ENCODE measurements at regions not wholly inside any gene's neighbourhood (a gene's known extent, or its start where the extent isn't known, plus 50 kb on each side); places are given as distances from the start of the nearest gene placed in this dataset.

DNA sequence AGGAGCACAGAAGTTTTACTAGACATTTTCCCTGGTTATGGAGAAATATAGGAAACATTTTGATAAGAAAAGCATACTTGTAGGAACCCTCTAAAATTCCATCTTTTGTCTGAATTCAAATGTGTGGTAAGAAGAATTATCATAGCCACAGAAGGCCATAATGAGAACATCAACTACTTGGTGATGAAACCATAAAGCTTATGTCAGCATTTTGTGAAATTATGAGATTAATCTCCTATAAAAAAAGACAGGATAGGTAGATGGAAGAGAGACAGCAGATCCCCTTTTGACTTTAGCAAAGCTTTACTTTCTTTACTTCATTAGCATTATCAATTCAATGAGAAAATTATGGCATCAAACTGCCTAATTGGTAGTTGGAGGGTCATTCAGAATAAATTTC, 697.0 kb downstream of the IGSF11 start:
- Histone ChIP-seq H3K27ac (ENCODE audit: low read depth in 2 of 2, low read length in 2 of 2) (no peak overlapping the region), H3K9me3 (ENCODE audit: control insufficient read depth in 2 of 3, insufficient read depth in 1 of 3, low read length in 3 of 3) (no peaks in the 10 kb centered on the region), H3K4me3 (ENCODE audit: low read length in 3 of 3) (no peak overlapping the region), H3K36me3 (ENCODE audit: control insufficient read depth in 2 of 3, insufficient read depth in 3 of 3, low read length in 3 of 3) (no peaks in the 10 kb centered on the region), H3K4me1 (ENCODE audit: control insufficient read depth in 2 of 3, insufficient read depth in 2 of 3, low read depth in 1 of 3, low read length in 3 of 3) (no peaks in the 10 kb centered on the region), H3K27me3 (ENCODE audit: control insufficient read depth, insufficient read depth, low read length) (no peaks in the 10 kb centered on the region), H3K9ac (ENCODE audit: low read length in 3 of 3) (no peak overlapping the region)
- TF ChIP-seq CTCF (IDR thresholded peaks at IDR 0.05; ENCODE audit: borderline replicate concordance, extremely low read depth, insufficient read depth) = no peak
- FAIRE-seq = no peak
- DNase-seq = no peak
- intact Hi-C loops (cut with DNase I) = no loop called here

DNA sequence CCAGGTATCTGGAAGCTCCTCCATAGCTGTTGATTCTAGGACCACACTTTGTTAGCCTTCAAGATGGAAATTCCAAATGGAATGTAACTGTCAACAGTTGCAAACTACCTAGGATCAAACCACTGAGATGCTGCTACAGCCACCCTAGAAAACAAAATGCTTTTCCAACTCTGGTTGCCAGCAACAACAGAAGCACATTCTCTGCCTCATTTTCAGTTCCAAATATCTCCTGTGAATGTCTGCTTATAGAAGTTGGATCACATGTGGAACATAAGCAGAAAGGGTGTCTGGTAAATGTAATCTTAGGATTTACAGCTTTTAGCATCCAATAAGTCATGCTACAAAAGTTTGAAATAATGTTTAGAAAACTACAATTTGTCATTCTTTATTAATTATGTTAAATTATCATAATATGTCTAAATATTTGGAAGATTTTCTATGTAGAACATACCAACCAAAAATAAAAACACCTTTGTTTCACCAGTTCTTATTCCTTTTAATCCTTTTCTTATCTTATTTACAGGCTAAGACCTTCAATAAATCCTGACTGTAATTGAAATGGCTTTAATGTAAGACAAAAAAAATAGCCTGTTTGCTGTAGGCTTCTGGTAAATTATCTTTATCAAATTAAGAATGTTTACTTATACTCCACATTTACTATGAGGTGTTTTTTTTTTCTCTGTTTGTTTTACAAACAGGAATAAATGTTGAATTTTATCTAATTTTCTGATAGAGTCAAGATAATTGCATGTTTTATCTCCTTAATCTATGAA, 687.1 kb downstream of the IGSF11 start:
- H3K27me3 ChIP-seq (ENCODE audit: control insufficient read depth, insufficient read depth, low read length) = no peaks in the 10 kb centered on the region
- H3K4me1 ChIP-seq (ENCODE audit: control insufficient read depth in 2 of 3, insufficient read depth in 2 of 3, low read depth in 1 of 3, low read length in 3 of 3) = no peaks in the 10 kb centered on the region
- H3K9me3 ChIP-seq (ENCODE audit: control insufficient read depth in 2 of 3, insufficient read depth in 1 of 3, low read length in 3 of 3) = no peaks in the 10 kb centered on the region
- FAIRE-seq (no peak), DNase-seq (no peak)
- no peak overlapping the region for H3K4me3 ChIP-seq (ENCODE audit: low read length in 3 of 3)
- no peak overlapping the region for H3K9ac ChIP-seq (ENCODE audit: low read length in 3 of 3)
- H3K27ac ChIP-seq (ENCODE audit: low read depth in 2 of 2, low read length in 2 of 2) = no peak overlapping the region
- no peak for TF ChIP-seq CTCF (IDR thresholded peaks at IDR 0.05; ENCODE audit: borderline replicate concordance, extremely low read depth, insufficient read depth)
- H3K36me3 ChIP-seq (ENCODE audit: control insufficient read depth in 2 of 3, insufficient read depth in 3 of 3, low read length in 3 of 3) = no peaks in the 10 kb centered on the region
- intact Hi-C loops (cut with DNase I) = no loop called here

DNA sequence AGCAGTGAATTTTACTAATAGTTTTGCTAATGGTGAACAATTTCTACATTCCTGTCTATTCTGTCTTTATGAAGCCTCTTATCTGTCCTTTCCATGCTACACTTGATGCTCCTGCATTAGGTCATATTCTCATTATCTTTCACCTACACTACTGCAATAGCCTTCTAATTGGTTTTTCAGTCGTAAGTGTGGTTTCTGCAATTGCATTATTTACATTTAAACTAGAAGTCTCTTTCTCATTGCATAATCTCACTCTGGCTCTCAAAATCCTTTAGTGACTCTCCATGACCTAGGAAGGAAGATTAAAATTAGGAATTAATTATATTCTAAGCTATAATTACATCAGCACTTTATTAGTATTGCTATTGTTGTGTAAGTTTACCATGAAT, 686.5 kb downstream of the IGSF11 start:
- FAIRE-seq (no peak), DNase-seq (no peak)
- H3K36me3 ChIP-seq (ENCODE audit: control insufficient read depth in 2 of 3, insufficient read depth in 3 of 3, low read length in 3 of 3) = no peaks in the 10 kb centered on the region
- intact Hi-C loops (cut with DNase I) = no loop called here
- no peak for TF ChIP-seq CTCF (IDR thresholded peaks at IDR 0.05; ENCODE audit: borderline replicate concordance, extremely low read depth, insufficient read depth)
- no peak overlapping the region for H3K27ac ChIP-seq (ENCODE audit: low read depth in 2 of 2, low read length in 2 of 2)
- no peaks in the 10 kb centered on the region for H3K4me1 ChIP-seq (ENCODE audit: control insufficient read depth in 2 of 3, insufficient read depth in 2 of 3, low read depth in 1 of 3, low read length in 3 of 3)
- no peaks in the 10 kb centered on the region for H3K27me3 ChIP-seq (ENCODE audit: control insufficient read depth, insufficient read depth, low read length)
- no peak overlapping the region for H3K4me3 ChIP-seq (ENCODE audit: low read length in 3 of 3)
- no peak overlapping the region for H3K9ac ChIP-seq (ENCODE audit: low read length in 3 of 3)
- H3K9me3 ChIP-seq (ENCODE audit: control insufficient read depth in 2 of 3, insufficient read depth in 1 of 3, low read length in 3 of 3) = no peaks in the 10 kb centered on the region

- DNase-seq = no peak
- TF ChIP-seq CTCF (IDR thresholded peaks at IDR 0.05; ENCODE audit: borderline replicate concordance, extremely low read depth, insufficient read depth) = no peak
- H3K36me3 ChIP-seq (ENCODE audit: control insufficient read depth in 2 of 3, insufficient read depth in 3 of 3, low read length in 3 of 3) = no peaks in the 10 kb centered on the region
- H3K27ac ChIP-seq (ENCODE audit: low read depth in 2 of 2, low read length in 2 of 2) = no peak overlapping the region
- no peak overlapping the region for H3K9ac ChIP-seq (ENCODE audit: low read length in 3 of 3)
- no peaks in the 10 kb centered on the region for H3K27me3 ChIP-seq (ENCODE audit: control insufficient read depth, insufficient read depth, low read length)
- H3K4me1 ChIP-seq (ENCODE audit: control insufficient read depth in 2 of 3, insufficient read depth in 2 of 3, low read depth in 1 of 3, low read length in 3 of 3) = no peaks in the 10 kb centered on the region
- H3K4me3 ChIP-seq (ENCODE audit: low read length in 3 of 3) = no peak overlapping the region
- intact Hi-C loops (cut with DNase I) = no loop called here
- H3K9me3 ChIP-seq (ENCODE audit: control insufficient read depth in 2 of 3, insufficient read depth in 1 of 3, low read length in 3 of 3) = peaks cover 0 to 19% (median 2%) of the 10 kb centered on the region in 3 donors
- FAIRE-seq = no peak
These were observed 680.1 kb downstream of the IGSF11 start for GRCh38 chr3:118354556-118354955.

Measured in kidney (tissue), 13 donors.